SH-SY5Y (cell line): ENCODE measurements at regions not wholly inside any gene's neighbourhood (a gene's known extent, or its start where the extent isn't known, plus 50 kb on each side); places are given as distances from the start of the nearest gene placed in this dataset.

Experiments used
- GATA2 ChIP-seq: IDR thresholded peaks from 2 replicates; pipeline ENCODE4 v1.6.1; 2011; ENCODE audit warnings: mild to moderate bottlenecking, low read depth, low read length
- GATA3 ChIP-seq: IDR thresholded peaks from 2 replicates; pipeline ENCODE4 v1.6.1; 2011; ENCODE audit warnings: low read depth, mild to moderate bottlenecking, low read length, moderate library complexity

DNA sequence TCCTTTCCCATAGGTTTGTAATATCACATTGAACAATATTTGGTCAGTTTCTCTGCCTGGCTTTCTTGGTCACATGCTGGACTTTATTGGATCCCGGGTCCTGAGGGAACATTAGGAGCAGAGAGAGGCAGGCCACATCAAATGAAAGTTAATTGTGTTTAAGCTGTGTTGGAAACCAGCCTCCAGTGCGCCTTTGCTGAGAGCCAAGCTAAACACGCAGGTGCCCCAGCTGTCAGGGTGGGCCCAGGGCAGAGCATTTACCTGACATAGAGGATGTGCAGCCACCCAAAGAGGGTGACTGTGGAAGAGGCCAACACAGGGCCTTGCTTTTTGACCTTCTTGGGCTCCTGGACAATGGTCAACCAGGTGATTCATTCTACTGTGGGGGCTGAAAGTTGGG is 149.3 kb downstream of the EBLN2 start:
- TF ChIP-seq GATA2, result no peak
- no peak for TF ChIP-seq GATA3
